ENCODE measurements at regions not wholly inside any gene's neighbourhood (a gene's known extent, or its start where the extent isn't known, plus 50 kb on each side); places are given as distances from the start of the nearest gene placed in this dataset.
"Not testable (repeated sequence)": the region's sequence is repeated elsewhere in the genome, so short reads cannot be mapped to it uniquely, and the experiment has no call there.

- no peak for DNase-seq
Observed at GRCh38 chr3:59404064-59404463, 354.2 kb upstream of the CFAP20DC start.

GRCh38 chr3:59401924-59402323, 352.1 kb upstream of the CFAP20DC start:
- DNase-seq: no peak

GRCh38 chr3:59392116-59392515, 342.3 kb upstream of the CFAP20DC start:
- DNase-seq: no peak

GRCh38 chr3:59391131-59391530, 341.3 kb upstream of the CFAP20DC start:
- DNase-seq: no peak

- no peak for DNase-seq
Observed at GRCh38 chr3:59388555-59389270, 338.9 kb upstream of the CFAP20DC start.

- DNase-seq: no peak
Observed at GRCh38 chr3:59386165-59386564, 336.3 kb upstream of the CFAP20DC start.

GRCh38 chr3:59385547-59385946, 335.7 kb upstream of the CFAP20DC start:
- DNase-seq: no peak

- DNase-seq: no peak
Observed at GRCh38 chr3:59381282-59381681, 331.5 kb upstream of the CFAP20DC start.

GRCh38 chr3:59380146-59380545, 330.3 kb upstream of the CFAP20DC start:
- no peak for DNase-seq

GRCh38 chr3:59374818-59375211, 325.0 kb upstream of the CFAP20DC start:
- DNase-seq: no peak

- DNase-seq: no peak
Observed at GRCh38 chr3:59374091-59374817, 324.4 kb upstream of the CFAP20DC start.

- DNase-seq: no peak
Observed at GRCh38 chr3:59372346-59372745, 322.5 kb upstream of the CFAP20DC start.

- DNase-seq: no peak
Observed at GRCh38 chr3:59368900-59369675, 319.3 kb upstream of the CFAP20DC start.

- no peak for DNase-seq
Observed at GRCh38 chr3:59367150-59367549, 317.3 kb upstream of the CFAP20DC start.

GRCh38 chr3:59366218-59366617, 316.4 kb upstream of the CFAP20DC start:
- no peak for DNase-seq

GRCh38 chr3:59364496-59364895, 314.7 kb upstream of the CFAP20DC start:
- DNase-seq: no peak

- not testable (repeated sequence) for DNase-seq
Observed at GRCh38 chr3:59360312-59360711, 310.5 kb upstream of the CFAP20DC start.

GRCh38 chr3:59341459-59341858, 291.6 kb upstream of the CFAP20DC start:
- no peak for DNase-seq

GRCh38 chr3:59339818-59340217, 290.0 kb upstream of the CFAP20DC start:
- no peak for DNase-seq

- no peak for DNase-seq
Observed at GRCh38 chr3:59338934-59339333, 289.1 kb upstream of the CFAP20DC start.

GRCh38 chr3:59335338-59335737, 285.5 kb upstream of the CFAP20DC start:
- no peak for DNase-seq

GRCh38 chr3:59334585-59334984, 284.8 kb upstream of the CFAP20DC start:
- DNase-seq: no peak

GRCh38 chr3:59327376-59327808, 277.6 kb upstream of the CFAP20DC start:
- no peak for DNase-seq
